GM12874 (cell line): ENCODE measurements at regions not wholly inside any gene's neighbourhood (a gene's known extent, or its start where the extent isn't known, plus 50 kb on each side); places are given as distances from the start of the nearest gene placed in this dataset.

ENCODE experiments used
- CTCF ChIP-seq: IDR thresholded peaks from 2 replicates; pipeline ENCODE4 v1.5.1; 2011; ENCODE audit warnings: low read depth, mild to moderate bottlenecking, control low read depth, low read length, moderate library complexity; ENCODE audit not compliant: insufficient read depth

- TF ChIP-seq CTCF = no peak
Observed at GRCh38 chr11:15735706-15736105, 620.6 kb downstream of the SOX6 start.

- no peak for TF ChIP-seq CTCF
Observed at GRCh38 chr11:15737320-15737719, 619.0 kb downstream of the SOX6 start.

GRCh38 chr11:15738931-15739330 is 617.4 kb downstream of the SOX6 start:
- TF ChIP-seq CTCF = no peak

- no peak for TF ChIP-seq CTCF
Observed at GRCh38 chr11:15742626-15743519, 613.5 kb downstream of the SOX6 start.

GRCh38 chr11:15744693-15745092 is 611.7 kb downstream of the SOX6 start:
- TF ChIP-seq CTCF = no peak

GRCh38 chr11:15745266-15745665 is 611.1 kb downstream of the SOX6 start:
- TF ChIP-seq CTCF = no peak

GRCh38 chr11:15747671-15748070 is 608.7 kb downstream of the SOX6 start:
- no peak for TF ChIP-seq CTCF
